Activated T-cell treated with anti-CD3 and anti-CD28 coated beads, Interleukin-2, amount 50 U/mL, for 1 hour (primary cell): ENCODE measurements at regions not wholly inside any gene's neighbourhood (a gene's known extent, or its start where the extent isn't known, plus 50 kb on each side); places are given as distances from the start of the nearest gene placed in this dataset.

Experiments
- DNase-seq: peaks from one replicate; pipeline ENCODE4 v3.0.0-alpha.2; 2020

DNA sequence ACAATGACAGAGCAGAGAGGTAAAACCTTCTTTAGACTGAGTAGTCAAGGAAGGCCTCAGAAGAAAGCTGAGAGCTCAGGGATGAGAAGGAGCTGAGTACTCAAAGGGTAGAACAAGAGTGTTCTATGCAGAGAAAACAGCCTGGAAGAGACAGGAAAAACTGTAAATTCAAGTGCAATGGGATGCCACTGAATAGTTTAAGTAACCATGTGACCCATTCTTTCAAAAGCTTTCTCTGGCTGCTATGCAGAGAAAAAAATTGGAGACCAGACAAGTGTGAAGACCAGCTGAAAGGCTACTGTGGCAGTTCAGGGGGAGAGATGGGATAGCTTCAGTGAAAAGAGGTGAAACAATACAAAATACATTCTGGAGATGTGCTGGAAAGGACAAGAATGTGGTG lies 61.3 kb upstream of the RNF38 start:
- no peak for DNase-seq

DNA sequence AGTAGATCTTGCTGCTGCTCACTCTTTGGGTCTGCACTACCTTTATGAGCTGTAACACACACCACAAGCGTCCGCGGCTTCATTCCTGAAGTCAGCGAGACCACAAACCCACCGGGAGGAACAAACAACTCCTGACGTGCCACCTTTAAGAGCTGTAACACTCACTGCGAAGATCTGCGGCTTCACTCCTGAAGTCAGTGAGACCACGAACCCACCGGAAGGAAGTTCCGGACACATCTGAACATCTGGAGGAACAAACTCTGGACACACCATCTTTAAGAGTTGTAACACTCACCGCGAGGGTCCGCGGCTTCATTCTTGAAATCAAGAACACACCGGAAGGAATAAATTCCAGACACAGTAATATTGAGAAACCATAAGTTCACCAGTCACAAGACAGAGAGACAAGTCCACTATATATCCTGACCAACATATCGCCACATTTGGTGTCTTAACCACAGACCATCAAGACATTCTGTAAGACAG lies 58.4 kb upstream of the RNF38 start:
- peak; percentile 69 for DNase-seq

DNA sequence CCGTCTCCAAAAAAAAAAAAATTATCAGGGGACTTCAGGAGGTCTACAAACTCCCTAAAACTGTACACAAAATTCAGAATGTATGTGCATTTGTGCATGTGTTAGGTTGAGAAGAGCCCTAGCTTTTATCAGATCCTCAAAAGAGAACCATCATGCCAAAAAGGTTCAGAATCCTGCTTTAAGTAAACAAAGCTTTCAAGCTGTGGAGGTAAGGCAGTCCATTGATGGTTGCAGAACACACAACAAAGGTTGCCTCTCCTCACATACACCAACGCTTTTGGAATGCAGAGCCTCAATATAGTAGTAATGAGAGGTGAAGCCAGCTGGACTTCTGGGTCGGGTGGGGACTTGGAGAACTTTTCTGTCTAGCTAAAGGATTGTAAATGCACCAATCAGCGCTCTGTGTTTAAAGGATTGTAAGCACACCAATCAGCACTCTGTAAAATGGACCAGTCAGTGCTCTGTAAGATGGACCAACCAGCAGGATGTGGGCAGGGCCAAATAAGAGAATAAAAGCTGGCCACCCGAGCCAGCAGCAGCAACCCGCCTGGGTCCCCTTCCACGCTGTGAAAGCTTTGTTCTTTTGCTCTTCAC lies 57.9 kb upstream of the RNF38 start:
- DNase-seq = no peak

DNA sequence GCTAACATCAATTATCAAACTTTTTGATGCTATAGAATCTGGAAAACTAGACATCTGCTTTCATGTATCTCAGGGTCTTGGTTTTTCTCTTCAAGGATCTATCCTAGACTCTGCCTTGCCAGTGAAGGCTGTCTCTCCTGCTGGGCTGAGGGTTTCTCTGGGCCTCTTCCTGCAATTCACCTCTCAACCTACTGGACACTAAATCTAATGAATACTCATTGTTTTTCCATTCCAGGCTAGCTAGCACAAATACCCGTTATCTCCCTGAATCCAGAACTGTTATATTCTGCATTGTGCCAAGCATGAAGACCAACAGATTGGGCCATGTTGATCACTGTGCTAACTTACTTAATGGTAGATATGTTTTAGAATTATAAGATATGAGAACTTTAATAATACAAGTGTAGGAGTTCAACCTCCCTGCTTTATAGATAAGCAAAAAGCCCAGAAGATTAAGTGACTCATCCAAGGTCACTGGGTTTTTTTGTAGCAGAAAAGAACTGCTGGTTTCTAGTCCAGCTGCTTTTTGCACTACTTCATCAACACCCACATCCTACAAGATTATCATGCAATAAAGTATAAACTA lies 56.5 kb upstream of the RNF38 start:
- no peak for DNase-seq

DNA sequence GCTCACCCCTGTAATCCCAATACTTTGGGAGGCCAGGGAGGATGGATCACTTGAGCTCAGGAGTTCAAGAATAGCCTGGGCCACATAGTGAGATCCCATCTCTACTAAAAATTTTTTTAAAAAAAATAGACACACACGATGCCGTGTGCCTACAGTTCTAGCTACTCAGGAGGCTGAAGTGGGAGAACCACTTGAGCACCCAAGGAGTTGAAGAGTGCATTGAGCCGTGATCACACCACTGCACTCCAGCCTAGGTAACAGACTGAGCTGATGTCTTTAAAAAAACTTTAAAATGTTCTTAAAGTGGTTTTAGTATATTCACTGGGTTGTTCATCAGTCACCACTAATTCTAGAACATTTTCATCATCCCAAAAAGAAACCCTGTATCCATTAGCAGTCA lies 51.9 kb upstream of the RNF38 start:
- no peak for DNase-seq

DNA sequence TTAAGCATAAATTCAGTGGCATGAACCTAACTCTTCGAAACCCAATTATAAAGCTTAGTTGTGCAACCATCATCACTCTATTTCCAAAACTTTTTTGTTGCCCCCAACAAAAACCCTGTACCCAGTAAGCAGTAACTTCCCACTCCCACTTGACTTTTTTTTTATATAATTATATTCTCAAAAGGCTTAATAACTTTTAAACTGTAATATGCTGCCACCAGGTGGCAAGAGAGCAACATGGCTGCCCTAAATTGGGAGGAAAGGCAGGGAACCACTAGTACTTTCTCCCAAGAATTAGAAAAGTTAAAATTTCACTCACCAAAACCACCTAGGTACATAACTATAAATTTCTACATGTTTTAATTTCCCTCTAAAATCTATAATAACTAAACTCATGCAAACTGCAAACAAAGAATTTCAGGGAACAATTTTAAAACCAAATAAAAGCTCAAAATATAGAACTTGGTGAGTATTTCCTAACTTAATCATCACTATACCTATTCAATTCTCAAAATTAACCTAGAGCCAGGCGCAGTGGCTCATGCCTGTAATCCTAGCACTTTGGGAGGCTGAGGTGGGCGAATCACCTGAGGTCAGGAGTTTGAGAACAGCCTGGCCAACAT lies 50.2 kb upstream of the RNF38 start:
- no peak for DNase-seq
